ENCODE measurements at regions not wholly inside any gene's neighbourhood (a gene's known extent, or its start where the extent isn't known, plus 50 kb on each side); places are given as distances from the start of the nearest gene placed in this dataset.
"Not testable (repeated sequence)": the region's sequence is repeated elsewhere in the genome, so short reads cannot be mapped to it uniquely, and the experiment has no call there.

- Histone ChIP-seq H3K27ac (no peak overlapping the region), H3K4me1 (no peaks in the 10 kb centered on the region), H3K27me3 (no peaks in the 10 kb centered on the region), H3K9me3 (no peaks in the 10 kb centered on the region), H3K36me3 (no peaks in the 10 kb centered on the region), H3K4me3 (no peak overlapping the region)
- TF ChIP-seq CTCF (IDR thresholded peaks at IDR 0.05), result no peak
- DNase-seq (ENCODE audit: low spot score), result no peak
Measured at GRCh38 chr12:91704446-91704845, 441.2 kb downstream of the BTG1 start.

- DNase-seq (ENCODE audit: low spot score), result no peak
- no peak overlapping the region for H3K4me3 ChIP-seq
- no peaks in the 10 kb centered on the region for H3K27me3 ChIP-seq
- H3K27ac ChIP-seq, result no peak overlapping the region
- TF ChIP-seq CTCF (IDR thresholded peaks at IDR 0.05), result no peak
- no peaks in the 10 kb centered on the region for H3K9me3 ChIP-seq
- H3K4me1 ChIP-seq, result no peaks in the 10 kb centered on the region
- H3K36me3 ChIP-seq, result no peaks in the 10 kb centered on the region
Measured at GRCh38 chr12:91703491-91704283, 442.0 kb downstream of the BTG1 start.

- no peaks in the 10 kb centered on the region for H3K27me3 ChIP-seq
- no peak overlapping the region for H3K4me3 ChIP-seq
- no peaks in the 10 kb centered on the region for H3K36me3 ChIP-seq
- TF ChIP-seq CTCF (IDR thresholded peaks at IDR 0.05), result no peak
- H3K27ac ChIP-seq, result no peak overlapping the region
- no peaks in the 10 kb centered on the region for H3K9me3 ChIP-seq
- no peaks in the 10 kb centered on the region for H3K4me1 ChIP-seq
- no peak for DNase-seq (ENCODE audit: low spot score)
Measured at GRCh38 chr12:91702843-91703425, 442.7 kb downstream of the BTG1 start.

- Histone ChIP-seq H3K36me3 (no peaks in the 10 kb centered on the region), H3K27ac (no peak overlapping the region), H3K9me3 (no peaks in the 10 kb centered on the region), H3K27me3 (no peaks in the 10 kb centered on the region), H3K4me1 (no peaks in the 10 kb centered on the region), H3K4me3 (no peak overlapping the region)
- no peak for TF ChIP-seq CTCF (IDR thresholded peaks at IDR 0.05)
- DNase-seq (ENCODE audit: low spot score), result no peak
Measured at GRCh38 chr12:91695964-91696363, 449.7 kb downstream of the BTG1 start.

- not testable (repeated sequence) for H3K4me3 ChIP-seq; H3K27me3 ChIP-seq; H3K9me3 ChIP-seq; H3K36me3 ChIP-seq; DNase-seq (ENCODE audit: low spot score); H3K4me1 ChIP-seq; H3K27ac ChIP-seq
Measured at GRCh38 chr12:91695406-91695805, 450.2 kb downstream of the BTG1 start.

- no peak for TF ChIP-seq CTCF (IDR thresholded peaks at IDR 0.05)
- Histone ChIP-seq H3K36me3 (no peaks in the 10 kb centered on the region), H3K27me3 (no peaks in the 10 kb centered on the region), H3K27ac (no peak overlapping the region), H3K4me3 (no peak overlapping the region), H3K4me1 (no peaks in the 10 kb centered on the region), H3K9me3 (no peaks in the 10 kb centered on the region)
- DNase-seq (ENCODE audit: low spot score), result no peak
Measured at GRCh38 chr12:91690531-91690930, 455.1 kb downstream of the BTG1 start.

All from right atrium auricular region (tissue), 2 donors.